IMR-90 (cell line): ENCODE measurements at regions not wholly inside any gene's neighbourhood (a gene's known extent, or its start where the extent isn't known, plus 50 kb on each side); places are given as distances from the start of the nearest gene placed in this dataset.

ENCODE experiments used
- ATAC-seq: fragments of 200-7000 bp; cut with Tn5 transposase; 2 replicates; pipeline ENCODE4 v1.9.1; 2020; ENCODE audit warnings: low read depth, mild to moderate bottlenecking, moderate library complexity
- BruUV-seq: library from RNA; stranded (reverse); fragments of 400-500 nt; replicated peaks from 2 replicates; lab custom pipeline; 2021; lab: Mats Ljungman, UMichigan
- CTCF ChIA-PET: fragments of 300-600 bp; formaldehyde crosslinking; extraction: SDS; loops from one replicate; lab custom pipeline; 2021; ENCODE audit warnings: antibody characterized with exemption; lab: Yijun Ruan, JAX
- POLR2A ChIA-PET: fragments of 300-600 bp; sonication (Branson Sonifier 250); formaldehyde crosslinking; loops from one replicate; lab custom pipeline; 2022; ENCODE audit warnings: antibody characterized with exemption; ENCODE audit not compliant: unreplicated experiment; lab: Charles Lee
- DNase-seq: peaks from one replicate; pipeline ENCODE4 v3.0.0; 2013
- H2AFZ ChIP-seq: replicated peaks from 2 replicates; pipeline ENCODE3; 2013; ENCODE audit warnings: low read length, mild to moderate bottlenecking; ENCODE audit not compliant: poor library complexity
- H2AK5ac ChIP-seq: 2 replicates; pipeline ENCODE4 v1.6.1; 2013; ENCODE audit warnings: low read depth, low read length, inconsistent platforms
- H2AK9ac ChIP-seq: replicated peaks from 2 replicates; pipeline ENCODE3; 2013; ENCODE audit warnings: mild to moderate bottlenecking, low read depth, low read length, moderate library complexity; ENCODE audit not compliant: poor library complexity
- H2BK120ac ChIP-seq: 2 replicates; pipeline ENCODE4 v1.6.1; 2013; ENCODE audit warnings: low read depth, low read length, inconsistent platforms
- H2BK15ac ChIP-seq: 3 replicates; pipeline ENCODE4 v1.6.1; 2013; ENCODE audit warnings: low read depth, low read length, inconsistent platforms
- H2BK20ac ChIP-seq: 2 replicates; pipeline ENCODE4 v1.6.1; 2013; ENCODE audit warnings: low read depth, mild to moderate bottlenecking, inconsistent platforms, low read length, moderate library complexity
- H2BK5ac ChIP-seq: 2 replicates; pipeline ENCODE4 v1.6.1; 2013; ENCODE audit warnings: mild to moderate bottlenecking, low read depth, low read length, inconsistent platforms; ENCODE audit not compliant: poor library complexity, severe bottlenecking
- H3K14ac ChIP-seq: replicated peaks from 2 replicates; pipeline ENCODE4 v1.6.1; 2013; ENCODE audit warnings: low read depth, low read length, inconsistent platforms
- H3K18ac ChIP-seq: 2 replicates; pipeline ENCODE4 v1.6.1; 2013; ENCODE audit warnings: low read depth, low read length, control low read depth
- H3K23ac ChIP-seq: 2 replicates; pipeline ENCODE4 v1.6.1; 2013; ENCODE audit warnings: low read depth, low read length, inconsistent platforms
- H3K27ac ChIP-seq: 2 replicates; pipeline ENCODE4 v1.5.1; 2013; ENCODE audit warnings: mild to moderate bottlenecking, control low read depth, low read length; ENCODE audit not compliant: insufficient read depth
- H3K27me3 ChIP-seq: 2 replicates; pipeline ENCODE4 v1.6.1; 2013; ENCODE audit warnings: low read length; ENCODE audit not compliant: control insufficient read depth, insufficient read depth
- H3K36me3 ChIP-seq: 2 replicates; pipeline ENCODE4 v1.6.1; 2013; ENCODE audit warnings: low read length, mixed read lengths; ENCODE audit not compliant: control insufficient read depth, insufficient read depth
- H3K4ac ChIP-seq: 2 replicates; pipeline ENCODE4 v1.6.1; 2013; ENCODE audit warnings: low read depth, low read length, inconsistent platforms
- H3K4me1 ChIP-seq: 2 replicates; pipeline ENCODE4 v1.6.1; 2013; ENCODE audit warnings: low read length, mixed read lengths; ENCODE audit not compliant: control insufficient read depth, insufficient read depth
- H3K4me2 ChIP-seq: 2 replicates; pipeline ENCODE4 v1.6.1; 2013; ENCODE audit warnings: low read depth, mild to moderate bottlenecking, control low read depth, low read length, moderate library complexity
- H3K4me3 ChIP-seq: 2 replicates; pipeline ENCODE4 v1.5.1; 2013; ENCODE audit warnings: low read depth, mild to moderate bottlenecking, control low read depth, low read length, moderate library complexity; ENCODE audit not compliant: insufficient read depth
- H3K56ac ChIP-seq: 2 replicates; pipeline ENCODE4 v1.6.1; 2013; ENCODE audit warnings: low read length, inconsistent platforms; ENCODE audit not compliant: insufficient read depth; ENCODE audit errors: extremely low read depth
- H3K79me1 ChIP-seq, 2 experiments: 2 replicates each; pipeline ENCODE4 v1.6.1; 2013; ENCODE audit warnings: low read length in 2 of 2, inconsistent platforms in 1 of 2, low read depth in 1 of 2
- H3K9ac ChIP-seq: 2 replicates; pipeline ENCODE4 v1.6.1; 2013; ENCODE audit warnings: low read depth, low read length, control low read depth
- H3K9me1 ChIP-seq: 2 replicates; pipeline ENCODE4 v1.6.1; 2013; ENCODE audit warnings: low read length, inconsistent platforms; ENCODE audit not compliant: insufficient read depth
- H3K9me3 ChIP-seq: 2 replicates; pipeline ENCODE4 v1.6.1; 2013; ENCODE audit warnings: low read length; ENCODE audit not compliant: control insufficient read depth, insufficient read depth
- H4K20me1 ChIP-seq: 2 replicates; pipeline ENCODE4 v1.6.1; 2013; ENCODE audit warnings: low read length, inconsistent platforms; ENCODE audit not compliant: insufficient read depth
- H4K5ac ChIP-seq: 2 replicates; pipeline ENCODE4 v1.6.1; 2013; ENCODE audit warnings: mild to moderate bottlenecking, low read depth, low read length, control low read depth
- H4K8ac ChIP-seq, 2 experiments: 2 replicates each; pipeline ENCODE4 v1.6.1; 2013; ENCODE audit warnings: low read depth in 2 of 2, low read length in 2 of 2, control low read depth in 1 of 2, inconsistent platforms in 1 of 2
- H4K91ac ChIP-seq: 2 replicates; pipeline ENCODE4 v1.6.1; 2013; ENCODE audit warnings: low read depth, low read length, inconsistent platforms; ENCODE audit not compliant: insufficient read depth
- BHLHE40 ChIP-seq: fragments of 150-350 bp; IDR thresholded peaks from 2 replicates; pipeline ENCODE4 v1.6.1; 2016; ENCODE audit warnings: mild to moderate bottlenecking, low read depth, low read length
- CEBPB ChIP-seq: IDR thresholded peaks from 2 replicates; pipeline ENCODE4 v1.6.1; 2012; ENCODE audit warnings: low read depth, low read length, improper control_type of control experiment
- CHD1 ChIP-seq: IDR thresholded peaks from 2 replicates; pipeline ENCODE4 v1.6.1; 2012; ENCODE audit warnings: low read depth, low read length, improper control_type of control experiment
- CTCF ChIP-seq: conservative IDR thresholded peaks from 2 replicates; pipeline ENCODE4 v1.5.1; 2012; ENCODE audit warnings: mild to moderate bottlenecking, low read depth, low read length, improper control_type of control experiment
- ELK1 ChIP-seq: fragments of 150-350 bp; IDR thresholded peaks from 2 replicates; pipeline ENCODE4 v1.6.1; 2016; ENCODE audit warnings: low read depth, mild to moderate bottlenecking, low read length, moderate library complexity, borderline replicate concordance
- FOS ChIP-seq: fragments of 150-350 bp; IDR thresholded peaks from 2 replicates; pipeline ENCODE4 v1.6.1; 2016; ENCODE audit warnings: low read depth, low read length
- MAFK ChIP-seq: IDR thresholded peaks from 2 replicates; pipeline ENCODE4 v1.6.1; 2012; ENCODE audit warnings: low read depth, low read length, improper control_type of control experiment
- MAZ ChIP-seq: IDR thresholded peaks from 2 replicates; pipeline ENCODE4 v1.6.1; 2012; ENCODE audit warnings: low read depth, mild to moderate bottlenecking, low read length, improper control_type of control experiment, moderate library complexity, borderline replicate concordance
- MXI1 ChIP-seq: IDR thresholded peaks from 2 replicates; pipeline ENCODE4 v1.6.1; 2012; ENCODE audit warnings: low read depth, mild to moderate bottlenecking, low read length, moderate library complexity, borderline replicate concordance
- NFE2L2 ChIP-seq: fragments of 150-350 bp; IDR thresholded peaks from 2 replicates; pipeline ENCODE4 v1.6.1; 2016; ENCODE audit warnings: low read depth, mild to moderate bottlenecking, low read length
- RAD21 ChIP-seq: IDR thresholded peaks from 2 replicates; pipeline ENCODE4 v1.6.1; 2012; ENCODE audit warnings: low read length, improper control_type of control experiment
- RCOR1 ChIP-seq: IDR thresholded peaks from 2 replicates; pipeline ENCODE4 v1.6.1; 2012; ENCODE audit warnings: mild to moderate bottlenecking, low read length, improper control_type of control experiment; ENCODE audit not compliant: insufficient replicate concordance
- RFX5 ChIP-seq: IDR thresholded peaks from 2 replicates; pipeline ENCODE4 v1.8.0; 2012; ENCODE audit warnings: low read depth, mild to moderate bottlenecking, low read length, moderate library complexity
- SMC3 ChIP-seq: fragments of 150-350 bp; IDR thresholded peaks from 2 replicates; pipeline ENCODE4 v1.6.1; 2016; ENCODE audit warnings: low read depth, mild to moderate bottlenecking, antibody characterized with exemption, low read length, moderate library complexity
- USF2 ChIP-seq: fragments of 150-350 bp; IDR thresholded peaks from 2 replicates; pipeline ENCODE4 v1.6.1; 2017; ENCODE audit warnings: mild to moderate bottlenecking, antibody characterized with exemption, low read length, low read depth
- WGBS, 2 experiments: methylation state at CpG; one replicate each; pipeline versions ENCODE4 v1.1.5 to v1.1.7; 2013; ENCODE audit warnings: missing lambda C conversion rate in 2 of 2; ENCODE audit not compliant: insufficient read length in 1 of 2; ENCODE audit errors: extremely low coverage in 2 of 2; 5-methylcytosine and 5-hydroxymethylcytosine counted together
- dilution Hi-C: fragments of 300-500 bp; cut with HindIII; formaldehyde crosslinking; loops from one replicate; pipeline ENCODE4 v1.14.3; 2018; ENCODE audit warnings: low sequenced_read_pairs; ENCODE audit not compliant: unreplicated experiment
- in situ Hi-C: fragments of 300-500 bp; cut with MboI; formaldehyde crosslinking; loops from 3 replicates; pipeline ENCODE4 v1.14.3; 2019; ENCODE audit warnings: low sequenced_read_pairs, inconsistent platforms, mixed read lengths
- intact Hi-C: fragments of 100-400 bp; cut with micrococcal nuclease; formaldehyde crosslinking; loops from 2 replicates; pipeline ENCODE4 v1.10.0; 2022

DNA sequence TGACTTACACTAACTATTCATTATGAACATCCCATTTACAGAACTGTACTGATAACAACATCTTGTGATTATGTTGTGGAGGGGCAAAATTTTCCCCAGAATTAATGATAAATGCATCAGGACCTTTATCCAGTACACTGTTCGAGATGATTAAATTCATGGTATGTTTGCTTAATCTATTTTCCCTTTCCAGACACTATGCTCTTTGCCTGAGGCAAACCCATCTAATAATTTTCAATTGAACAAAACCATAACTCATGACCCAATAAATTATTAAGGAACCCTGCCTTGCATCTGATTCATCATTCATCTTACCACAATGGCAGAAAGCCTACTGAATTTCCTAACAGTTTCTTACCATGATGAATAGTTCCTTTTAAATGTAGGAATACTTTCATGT, 385.0 kb downstream of the DSEL start:
- H3K23ac ChIP-seq, result no peak overlapping the region
- H2AK9ac ChIP-seq, result no peak overlapping the region
- H3K14ac ChIP-seq, result no peak overlapping the region
- no TSS peak for BruUV-seq
- intact Hi-C loops (no loop called here), in situ Hi-C loops (no loop called here), dilution Hi-C loops (no loop called here)
- H3K4ac ChIP-seq, result no peak overlapping the region
- DNase-seq (no peak), ATAC-seq (no peak)
- H4K20me1 ChIP-seq, result no peaks in the 10 kb centered on the region
- no peaks in the 10 kb centered on the region for H3K36me3 ChIP-seq
- no CpG with 5 or more reads among the region's 1 CpG for WGBS, 2 experiments
- no peaks in the 10 kb centered on the region for H3K4me1 ChIP-seq
- no peak overlapping the region for H2AK5ac ChIP-seq
- TF ChIP-seq NFE2L2 (no peak), CTCF (no peak), ELK1 (no peak), USF2 (no peak), BHLHE40 (no peak), CHD1 (no peak), RFX5 (no peak), SMC3 (no peak), CEBPB (no peak), FOS (no peak), MXI1 (no peak), MAZ (no peak), RCOR1 (no peak), RAD21 (no peak), MAFK (no peak)
- ChIA-PET CTCF (no interaction called here), POLR2A (no interaction called here)
- no peaks in the 10 kb centered on the region for H3K9me3 ChIP-seq
- no peak overlapping the region for H3K18ac ChIP-seq
- H4K91ac ChIP-seq, result no peak overlapping the region
- H3K9ac ChIP-seq, result no peak overlapping the region
- H3K9me1 ChIP-seq, result no peaks in the 10 kb centered on the region
- no peak overlapping the region for H2AFZ ChIP-seq
- H4K5ac ChIP-seq, result no peak overlapping the region
- H2BK120ac ChIP-seq, result no peak overlapping the region
- no peaks in the 10 kb centered on the region for H3K27me3 ChIP-seq
- H4K8ac ChIP-seq, result no peak overlapping the region
- H3K4me2 ChIP-seq, result no peak overlapping the region
- no peak overlapping the region for H3K27ac ChIP-seq
- no peak overlapping the region for H2BK15ac ChIP-seq
- H2BK20ac ChIP-seq, result no peak overlapping the region
- no peaks in the 10 kb centered on the region for H3K79me1 ChIP-seq
- H3K4me3 ChIP-seq, result no peak overlapping the region
- H3K56ac ChIP-seq, result no peak overlapping the region
- no peak overlapping the region for H2BK5ac ChIP-seq
